Astrocyte of the cerebellum (primary cell): ENCODE measurements at regions not wholly inside any gene's neighbourhood (a gene's known extent, or its start where the extent isn't known, plus 50 kb on each side); places are given as distances from the start of the nearest gene placed in this dataset.

ENCODE experiments used
- DNase-seq: peaks from one replicate; pipeline ENCODE4 v3.0.0-alpha.2; 2011; ENCODE audit warnings: low read depth
- H3K4me3 ChIP-seq: 2 replicates; pipeline ENCODE4 v1.5.1; 2011; ENCODE audit warnings: mild to moderate bottlenecking, low read depth, low read length, moderate library complexity
- in situ Hi-C: cut with HindIII; loops from 2 replicates; pipeline ENCODE4 v1.10.0; 2017; ENCODE audit warnings: low sequenced_read_pairs
- TF ChIP-seq, protein P1 (sequence below): IDR thresholded peaks from 2 replicates; pipeline ENCODE4 v1.5.1; 2012; ENCODE audit warnings: low read length, low read depth, moderate library complexity, mild to moderate bottlenecking; ENCODE audit errors: missing control alignments

DNA sequence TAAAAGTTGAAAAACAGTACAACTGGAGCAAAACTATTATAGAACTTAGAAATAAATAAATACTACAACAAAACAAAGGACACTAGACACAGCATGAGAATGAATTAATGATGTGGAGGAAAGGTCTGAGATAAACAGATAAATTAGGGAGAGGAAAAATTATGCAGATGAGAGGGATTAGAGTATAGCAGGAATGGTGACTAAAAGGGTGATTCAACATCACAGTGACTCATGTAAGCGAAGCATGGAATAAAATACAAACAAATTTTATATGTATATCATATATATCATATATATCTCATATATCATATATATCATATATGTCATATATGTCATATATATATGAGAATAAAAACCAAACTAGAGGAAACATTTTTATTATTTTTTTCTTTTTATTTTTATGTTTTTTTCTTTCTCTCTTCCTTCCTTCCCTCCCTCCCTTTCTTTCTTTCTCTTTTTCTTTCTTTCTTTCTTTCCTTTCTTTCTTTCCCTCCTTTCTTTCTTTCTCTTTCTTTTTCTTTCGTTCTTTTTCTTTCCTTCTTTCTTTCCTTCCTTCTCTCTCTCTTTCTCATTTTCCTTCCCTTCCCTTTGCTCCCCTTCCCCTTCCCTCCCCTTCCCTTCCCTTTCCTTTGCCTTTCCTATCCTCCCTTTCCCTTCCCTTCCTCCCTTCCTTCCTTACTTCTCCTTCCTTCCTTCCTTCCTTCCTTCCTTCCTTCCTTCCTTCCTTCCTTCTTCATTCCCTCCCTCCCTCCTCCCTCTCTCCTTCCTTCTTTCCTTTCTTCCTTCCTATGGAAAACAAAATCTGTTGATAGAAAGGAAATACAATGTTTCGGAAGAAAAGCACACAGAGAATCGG is 1014.6 kb downstream of the GRIK2 start:
- in situ Hi-C loops: no loop called here
- H3K4me3 ChIP-seq: no peak overlapping the region
- TF ChIP-seq, protein P1, sequence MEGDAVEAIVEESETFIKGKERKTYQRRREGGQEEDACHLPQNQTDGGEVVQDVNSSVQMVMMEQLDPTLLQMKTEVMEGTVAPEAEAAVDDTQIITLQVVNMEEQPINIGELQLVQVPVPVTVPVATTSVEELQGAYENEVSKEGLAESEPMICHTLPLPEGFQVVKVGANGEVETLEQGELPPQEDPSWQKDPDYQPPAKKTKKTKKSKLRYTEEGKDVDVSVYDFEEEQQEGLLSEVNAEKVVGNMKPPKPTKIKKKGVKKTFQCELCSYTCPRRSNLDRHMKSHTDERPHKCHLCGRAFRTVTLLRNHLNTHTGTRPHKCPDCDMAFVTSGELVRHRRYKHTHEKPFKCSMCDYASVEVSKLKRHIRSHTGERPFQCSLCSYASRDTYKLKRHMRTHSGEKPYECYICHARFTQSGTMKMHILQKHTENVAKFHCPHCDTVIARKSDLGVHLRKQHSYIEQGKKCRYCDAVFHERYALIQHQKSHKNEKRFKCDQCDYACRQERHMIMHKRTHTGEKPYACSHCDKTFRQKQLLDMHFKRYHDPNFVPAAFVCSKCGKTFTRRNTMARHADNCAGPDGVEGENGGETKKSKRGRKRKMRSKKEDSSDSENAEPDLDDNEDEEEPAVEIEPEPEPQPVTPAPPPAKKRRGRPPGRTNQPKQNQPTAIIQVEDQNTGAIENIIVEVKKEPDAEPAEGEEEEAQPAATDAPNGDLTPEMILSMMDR: no peak
- DNase-seq: no peak

DNA sequence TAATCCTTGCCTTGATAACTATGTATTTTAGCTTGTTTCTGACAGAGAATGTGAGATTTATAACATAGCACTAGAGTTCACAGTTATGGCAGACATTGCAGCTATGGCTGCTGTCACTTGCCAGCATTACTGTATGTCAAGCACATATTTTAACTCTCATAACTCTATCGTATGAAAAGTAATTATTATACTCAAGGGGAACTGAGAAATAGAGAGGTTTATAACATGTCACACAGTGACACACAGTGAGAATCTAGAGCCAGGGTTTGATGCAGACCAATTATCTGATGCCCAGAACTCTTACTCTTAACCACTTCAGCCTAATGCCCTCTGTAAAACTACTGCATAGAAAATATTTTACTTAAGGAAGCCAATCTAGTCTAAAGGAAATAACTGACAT is 1012.4 kb downstream of the GRIK2 start:
- DNase-seq: no peak
- TF ChIP-seq, protein P1: no peak
- no peak overlapping the region for H3K4me3 ChIP-seq
- in situ Hi-C loops: no loop called here

DNA sequence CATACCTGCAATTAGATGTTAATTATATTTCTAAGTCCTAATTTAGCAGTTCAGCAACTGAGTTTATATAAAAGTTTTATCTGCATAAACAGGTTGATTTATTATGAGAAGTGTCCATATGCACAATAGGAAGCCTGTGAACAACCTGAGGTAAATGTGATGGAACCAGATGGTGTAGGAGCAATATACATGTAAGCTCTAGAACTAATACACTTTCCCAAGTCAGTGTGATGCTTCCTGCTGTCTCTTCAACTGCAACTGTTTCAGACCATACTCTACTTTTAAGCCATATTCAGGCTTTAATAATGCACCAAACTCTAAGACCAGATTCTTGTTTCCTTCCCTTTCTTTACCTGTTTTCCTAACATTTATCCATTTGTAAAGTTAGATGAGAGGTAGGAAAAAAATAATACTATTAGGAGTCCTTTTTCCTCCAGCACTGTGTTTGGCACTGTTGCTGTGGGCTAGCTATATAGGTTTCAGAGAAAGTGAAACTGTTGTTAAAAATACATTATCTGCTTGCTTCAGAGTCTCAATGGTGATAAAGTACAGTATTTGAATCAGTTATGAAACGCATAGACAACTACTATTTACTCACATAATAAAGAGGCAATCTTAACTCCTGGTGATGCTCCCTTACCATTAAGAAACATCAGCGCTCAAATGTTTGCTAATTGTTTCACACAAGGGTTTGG is 1009.3 kb downstream of the GRIK2 start:
- TF ChIP-seq, protein P1: no peak
- H3K4me3 ChIP-seq: no peak overlapping the region
- in situ Hi-C loops: no loop called here
- no peak for DNase-seq

DNA sequence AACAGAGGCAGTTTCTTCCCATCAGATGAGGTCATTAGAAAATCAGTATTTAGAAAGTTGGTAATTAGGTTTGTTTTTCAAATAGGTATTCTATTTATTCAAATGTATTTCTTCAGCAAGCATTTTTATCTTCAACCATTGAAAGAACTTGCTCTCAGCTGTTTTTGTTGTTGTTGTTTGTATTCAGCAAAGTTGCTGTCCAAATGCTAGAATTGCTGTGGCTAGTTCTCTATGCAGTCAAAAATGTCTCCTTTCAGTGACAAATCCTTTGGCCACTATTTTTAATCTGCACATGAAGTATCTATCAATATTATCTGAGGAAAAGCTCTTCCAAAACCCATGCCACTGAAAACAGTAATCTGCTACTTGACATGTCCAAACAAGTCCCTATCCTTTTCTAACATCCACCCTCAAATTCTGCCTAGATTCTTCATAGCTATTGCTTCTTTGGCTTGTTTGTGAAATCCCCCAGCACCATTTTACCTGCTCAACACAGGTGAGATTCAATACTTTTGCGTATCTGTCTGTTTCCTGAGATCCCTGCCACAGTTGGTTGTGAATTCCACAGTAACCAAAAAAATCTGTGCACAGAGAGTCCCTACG is 1005.4 kb downstream of the GRIK2 start:
- H3K4me3 ChIP-seq: no peak overlapping the region
- TF ChIP-seq, protein P1: no peak
- no peak for DNase-seq
- in situ Hi-C loops: no loop called here

DNA sequence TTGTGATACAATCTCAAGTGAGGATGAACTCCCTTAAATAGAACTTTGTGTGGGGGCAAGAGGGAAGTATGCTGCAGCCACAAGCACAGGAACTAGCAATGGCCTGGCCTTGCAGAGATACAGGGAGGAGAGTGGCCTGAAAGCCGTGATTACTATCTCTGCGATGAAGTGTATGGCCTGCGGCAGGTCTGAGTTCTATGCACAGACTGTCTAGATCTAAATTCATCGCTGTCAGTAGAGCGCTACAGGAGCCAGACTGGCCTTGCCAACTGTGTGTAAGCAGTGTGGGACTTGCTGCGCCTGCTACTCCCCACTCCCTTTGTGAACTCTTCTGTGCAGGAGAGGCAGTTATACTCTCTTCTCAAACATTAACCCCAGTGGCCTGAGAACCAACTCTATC is 997.0 kb downstream of the GRIK2 start:
- no peak for DNase-seq
- H3K4me3 ChIP-seq: no peak overlapping the region
- in situ Hi-C loops: no loop called here
- TF ChIP-seq, protein P1: no peak

DNA sequence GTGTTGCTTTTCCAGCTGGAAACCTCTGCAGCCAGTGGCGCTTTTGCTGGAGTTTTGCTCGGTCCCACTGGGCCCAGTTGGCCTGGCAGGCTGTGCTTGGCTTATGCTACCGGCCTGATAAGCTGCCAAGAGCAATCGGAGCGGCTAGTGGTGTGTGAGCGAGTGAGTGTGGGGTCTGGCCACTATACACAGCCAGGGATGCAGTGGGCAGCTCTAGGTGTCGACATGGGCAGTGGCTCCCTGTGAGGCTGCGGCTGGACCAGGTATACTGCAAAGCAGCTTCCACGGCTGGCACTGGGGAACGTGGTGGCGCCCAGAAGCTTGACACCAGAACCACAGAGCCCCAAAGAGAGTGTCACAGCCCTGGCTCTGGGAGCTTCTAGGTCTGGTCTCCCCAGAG is 996.5 kb downstream of the GRIK2 start:
- no peak for DNase-seq

More for the DNA sequence above, 996.5 kb downstream of the GRIK2 start:
- in situ Hi-C loops: no loop called here
- TF ChIP-seq, protein P1: no peak
- H3K4me3 ChIP-seq: no peak overlapping the region
